Activated effector memory CD4-positive, alpha-beta T cell treated with Interleukin-2 at 50 U/mL for 16 hours (primary cell): ENCODE measurements at regions not wholly inside any gene's neighbourhood (a gene's known extent, or its start where the extent isn't known, plus 50 kb on each side); places are given as distances from the start of the nearest gene placed in this dataset.
A peak's percentile ranks its signal among the peaks of the same experiment; 100 is the strongest.

Experiments
- DNase-seq: peaks from one replicate; pipeline ENCODE4 v3.0.0-alpha.2; 2020

GRCh38 chr1:234725177-234726132 is 115.5 kb upstream of the IRF2BP2 start:
- peak; percentile 55 for DNase-seq

DNA sequence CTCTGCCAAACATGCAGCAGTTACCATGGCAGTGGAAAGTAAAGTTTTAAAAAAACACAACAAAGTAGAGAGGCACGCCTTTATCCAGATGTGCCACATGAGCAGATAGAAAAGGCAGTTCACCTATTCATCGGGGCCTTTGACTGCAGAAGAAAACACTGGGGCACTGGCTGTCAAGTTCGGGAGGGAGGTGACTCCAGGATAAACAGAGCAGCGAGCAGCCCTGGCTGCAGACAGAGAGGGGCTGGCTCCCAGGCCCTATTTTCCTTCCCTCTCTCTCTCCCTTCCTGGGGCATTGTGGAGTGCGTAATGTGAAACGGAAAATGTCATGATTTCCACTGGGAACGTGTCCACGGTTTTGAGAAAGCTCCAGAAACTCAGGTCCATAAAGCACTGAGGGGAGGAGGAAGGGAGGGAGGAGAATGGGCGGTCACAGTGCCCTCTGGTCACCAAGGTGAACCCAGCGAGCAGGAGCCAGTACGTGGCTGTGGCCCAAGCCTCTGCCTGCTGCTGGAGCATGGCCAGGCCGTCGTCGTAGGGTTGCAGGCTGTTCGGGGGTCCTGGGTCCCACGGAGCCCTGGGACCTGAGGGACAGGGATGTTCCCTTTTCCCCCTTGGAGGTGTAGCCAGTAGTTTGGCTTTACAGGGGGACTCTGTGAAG is 114.7 kb upstream of the IRF2BP2 start:
- peak; percentile 15 for DNase-seq

- DNase-seq: peak; percentile 25
Observed at GRCh38 chr1:234722904-234723720, 113.1 kb upstream of the IRF2BP2 start.

- DNase-seq: no peak
Observed at GRCh38 chr1:234722270-234722704, 112.3 kb upstream of the IRF2BP2 start.

DNA sequence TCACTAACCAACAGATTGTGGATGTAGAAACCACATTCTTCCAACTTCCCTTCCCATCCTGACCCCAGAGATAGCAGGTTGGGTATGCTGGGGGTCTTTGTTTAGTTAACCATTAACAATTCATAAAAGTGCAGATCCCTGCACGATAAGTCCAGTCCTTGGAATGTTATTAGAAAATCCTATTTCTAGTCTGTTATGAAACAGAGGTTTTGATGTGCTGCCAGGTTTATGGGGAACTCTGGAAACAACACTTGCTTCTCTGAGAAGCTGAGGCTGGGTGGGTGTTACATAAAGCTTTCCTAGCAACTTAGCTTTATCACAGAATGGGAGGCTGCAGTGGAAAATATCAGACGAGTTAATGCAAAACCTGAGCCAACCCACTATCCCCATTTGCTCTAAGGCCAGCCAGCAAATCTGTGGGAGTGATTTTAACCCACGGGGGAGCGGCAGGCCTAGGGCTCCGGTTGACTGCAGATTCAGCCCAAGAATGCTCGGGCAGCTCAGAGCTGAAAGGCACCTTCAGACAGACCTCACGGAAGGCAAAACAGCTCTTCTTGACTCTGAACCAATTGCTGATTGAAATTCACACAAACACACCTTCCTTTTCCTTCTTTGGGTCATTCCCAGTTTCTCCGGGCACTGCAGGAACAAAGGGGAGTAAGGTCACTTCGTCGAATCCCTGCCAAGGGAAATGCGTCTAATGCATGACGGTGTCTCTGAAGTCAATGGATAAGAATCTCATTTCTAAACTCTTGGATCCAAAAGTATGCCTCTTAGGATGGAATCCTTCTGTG is 111.7 kb upstream of the IRF2BP2 start:
- no peak for DNase-seq

- no peak for DNase-seq
Observed at GRCh38 chr1:234720709-234721441, 110.9 kb upstream of the IRF2BP2 start.

DNA sequence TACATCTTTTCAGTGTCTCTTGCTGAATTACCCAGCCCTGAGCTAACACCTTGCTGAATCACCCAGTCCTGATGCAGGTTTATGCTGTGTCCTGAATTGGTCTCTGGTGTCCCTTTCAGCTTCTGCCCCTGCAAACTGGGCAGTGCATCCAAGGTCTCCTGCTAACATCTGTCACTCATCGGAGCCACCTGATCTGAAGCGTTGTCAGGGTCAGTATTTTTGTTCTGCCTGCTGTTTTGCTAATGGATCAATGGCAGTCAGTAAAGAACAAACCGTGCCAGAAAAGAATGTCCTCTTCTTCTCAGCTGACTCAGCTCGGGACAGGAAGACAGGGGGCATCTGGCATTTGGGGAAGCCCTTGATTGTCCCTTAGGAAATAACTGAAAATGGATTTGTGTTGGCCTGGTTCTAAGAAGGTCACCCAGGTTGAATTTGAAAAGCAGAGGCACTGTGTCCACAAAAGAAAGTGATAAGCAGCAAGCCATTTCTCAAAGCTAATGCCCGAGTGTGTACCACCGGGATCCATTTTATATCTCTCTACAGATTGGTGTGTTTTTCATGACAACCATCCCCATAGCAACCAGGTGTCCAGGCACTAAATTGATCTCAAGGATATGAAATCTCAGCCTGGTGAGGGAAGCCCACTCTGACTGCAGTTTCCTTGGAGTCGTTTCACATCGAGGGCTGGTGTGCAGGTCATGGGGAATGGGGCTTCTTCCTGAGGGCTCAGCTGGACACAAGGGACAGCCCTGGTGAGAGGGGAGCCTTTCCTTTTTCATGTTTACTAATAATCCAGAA is 109.7 kb upstream of the IRF2BP2 start:
- DNase-seq: no peak

- no peak for DNase-seq
Observed at GRCh38 chr1:234718496-234719453, 108.8 kb upstream of the IRF2BP2 start.

DNA sequence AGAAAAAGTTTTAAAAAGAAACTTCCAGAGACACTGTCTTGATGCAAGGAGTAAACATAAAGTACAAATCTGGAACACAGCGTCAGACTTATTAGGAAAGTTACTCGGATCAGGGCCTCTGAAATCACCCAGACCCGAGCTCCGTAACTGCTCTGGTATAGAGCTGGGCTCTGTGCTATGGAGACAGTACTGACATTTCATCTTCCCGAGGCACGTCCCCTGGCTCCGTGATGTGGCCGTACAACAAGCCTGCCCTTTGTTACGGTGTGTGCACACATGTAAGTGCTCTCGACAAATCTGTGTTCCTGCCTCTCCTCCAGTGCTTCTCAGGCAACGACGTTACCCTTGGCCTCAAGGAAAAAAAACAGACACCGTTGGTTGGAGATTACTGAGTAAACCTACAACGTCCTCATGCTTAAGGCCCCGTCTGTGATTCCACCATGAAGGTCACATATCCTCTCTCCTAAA is 107.0 kb upstream of the IRF2BP2 start:
- no peak for DNase-seq

- DNase-seq: no peak
Observed at GRCh38 chr1:234715252-234716014, 105.5 kb upstream of the IRF2BP2 start.

DNA sequence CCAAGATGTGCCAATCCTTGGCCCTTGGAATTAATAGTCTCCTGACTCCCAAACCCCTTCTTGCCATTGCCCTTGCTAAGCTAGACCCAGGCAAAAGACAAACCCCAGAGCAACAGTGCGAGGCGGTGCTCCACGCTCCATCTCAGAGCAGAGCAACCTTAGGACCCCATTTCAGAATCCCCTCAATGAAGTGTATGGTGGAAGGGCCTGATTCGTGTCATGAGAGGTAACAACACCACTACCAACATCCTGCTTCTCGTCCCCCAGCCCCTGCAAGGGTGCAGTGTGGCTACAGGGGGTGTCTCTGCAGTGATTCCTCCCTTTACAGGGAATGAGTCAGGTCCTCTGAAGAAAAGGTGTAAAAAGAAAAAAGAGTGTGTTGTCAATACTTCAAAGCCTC is 103.9 kb upstream of the IRF2BP2 start:
- DNase-seq: no peak

DNA sequence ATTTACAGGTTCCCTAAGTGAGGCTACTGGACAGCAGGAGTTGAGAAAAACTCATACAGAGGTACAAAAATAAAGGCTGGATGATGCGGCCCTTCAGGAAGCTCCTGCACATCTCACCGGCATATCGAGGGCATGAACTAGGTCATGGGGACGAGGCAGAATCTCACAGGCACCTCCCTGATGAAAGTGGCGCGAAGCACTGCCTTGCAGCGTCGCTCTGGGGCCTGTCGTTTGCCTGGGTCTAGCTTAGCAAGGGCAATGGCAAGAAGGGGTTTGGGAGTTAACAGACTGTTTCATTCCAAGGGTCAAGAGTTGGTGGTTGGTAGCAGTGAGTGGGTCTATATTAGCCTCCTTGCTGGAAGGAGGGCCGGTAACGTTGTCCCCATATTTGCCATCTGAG is 103.5 kb upstream of the IRF2BP2 start:
- DNase-seq: no peak

GRCh38 chr1:234712891-234713305 is 102.9 kb upstream of the IRF2BP2 start:
- no peak for DNase-seq

- DNase-seq: no peak
Observed at GRCh38 chr1:234710936-234711724, 101.2 kb upstream of the IRF2BP2 start.

GRCh38 chr1:234710381-234710780 is 100.4 kb upstream of the IRF2BP2 start:
- DNase-seq: no peak

DNA sequence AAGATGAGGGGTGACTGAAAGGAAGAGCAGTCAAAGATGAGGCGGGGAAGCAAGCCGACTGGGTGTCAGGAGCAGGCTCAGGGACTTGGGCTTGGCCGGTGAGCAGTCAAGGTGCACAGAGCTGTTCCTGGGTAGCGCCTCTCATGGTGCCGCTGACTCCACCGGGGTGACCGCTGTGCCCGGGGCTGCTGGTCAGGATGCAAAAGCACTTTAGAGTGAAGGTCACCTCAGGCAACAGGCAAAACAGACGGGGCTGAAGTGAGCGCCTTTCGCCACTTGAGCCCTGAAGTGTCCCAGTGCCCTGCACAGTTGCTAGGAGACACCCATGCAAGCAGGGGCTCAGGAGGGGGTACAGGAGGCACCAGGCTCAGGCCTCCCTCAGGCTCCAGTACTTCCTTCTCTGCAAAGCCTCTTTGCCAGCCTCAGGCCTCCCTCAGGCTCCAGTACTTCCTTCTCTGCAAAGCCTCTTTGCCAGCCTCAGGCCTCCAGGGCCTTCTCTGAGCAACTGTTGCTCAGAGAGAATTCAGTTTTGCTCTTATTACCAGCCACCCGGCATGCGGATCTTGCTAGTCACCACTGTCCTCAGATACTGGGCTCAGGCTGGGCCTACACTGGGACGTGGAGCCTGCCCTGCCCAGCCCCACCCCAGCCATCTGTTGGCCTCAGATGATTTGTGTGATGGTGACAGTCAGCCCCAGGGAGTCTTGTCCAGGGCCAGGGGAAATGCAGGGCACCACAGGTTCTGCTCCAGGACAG is 99.7 kb upstream of the IRF2BP2 start:
- no peak for DNase-seq
